PC-3 (cell line): ENCODE measurements at regions not wholly inside any gene's neighbourhood (a gene's known extent, or its start where the extent isn't known, plus 50 kb on each side); places are given as distances from the start of the nearest gene placed in this dataset.

Experiments used
- ATAC-seq: fragments of 200-7000 bp; cut with Tn5 transposase; 2 replicates; pipeline ENCODE4 v1.9.1; 2020; ENCODE audit warnings: mild to moderate bottlenecking, moderate library complexity
- BruUV-seq: library from RNA; stranded (reverse); fragments of 400-500 nt; replicated peaks from 2 replicates; lab custom pipeline; 2021; lab: Mats Ljungman, UMichigan
- CTCF ChIA-PET: fragments of 300-600 bp; sonication (Branson Sonifier 250); formaldehyde crosslinking; loops from one replicate; lab custom pipeline; 2022; ENCODE audit warnings: antibody characterized with exemption; lab: Charles Lee
- POLR2A ChIA-PET: fragments of 300-600 bp; sonication (Branson Sonifier 250); formaldehyde crosslinking; loops from one replicate; lab custom pipeline; 2022; ENCODE audit warnings: antibody characterized with exemption; ENCODE audit not compliant: unreplicated experiment; lab: Charles Lee
- DNase-seq: peaks from one replicate; pipeline ENCODE4 v3.0.0-alpha.2; 2015
- H2AFZ ChIP-seq: fragments of 300-600 bp; sonication (generic); 2 replicates; pipeline ENCODE4 v1.6.0; 2016; ENCODE audit warnings: antibody characterized with exemption, low read length
- H3F3A ChIP-seq: fragments of 300-600 bp; sonication (generic); one replicate; pipeline ENCODE4 v1.6.0; 2017; ENCODE audit warnings: antibody characterized with exemption, low read length, control low read depth, mild to moderate bottlenecking; ENCODE audit not compliant: unreplicated experiment
- H3K27ac ChIP-seq: fragments of 300-600 bp; sonication (generic); 2 replicates; pipeline ENCODE4 v1.5.1; 2016; ENCODE audit warnings: mild to moderate bottlenecking, low read length
- H3K27me3 ChIP-seq: fragments of 300-600 bp; sonication (generic); 2 replicates; pipeline ENCODE4 v1.6.1; 2016; ENCODE audit warnings: low read length, mixed read lengths
- H3K36me3 ChIP-seq: fragments of 300-600 bp; sonication (generic); 2 replicates; pipeline ENCODE4 v1.6.1; 2016; ENCODE audit warnings: low read depth, mixed run types, low read length, mixed read lengths
- H3K4me1 ChIP-seq: fragments of 300-600 bp; sonication (generic); 2 replicates; pipeline ENCODE4 v1.5.1; 2016; ENCODE audit warnings: low read length; ENCODE audit not compliant: insufficient read depth
- H3K4me2 ChIP-seq: fragments of 300-600 bp; sonication (generic); 2 replicates; pipeline ENCODE4 v1.6.0; 2016; ENCODE audit warnings: low read length
- H3K4me3 ChIP-seq: fragments of 300-600 bp; sonication (generic); 2 replicates; pipeline ENCODE4 v1.5.1; 2016; ENCODE audit warnings: mild to moderate bottlenecking, low read length, mixed read lengths
- H3K79me2 ChIP-seq: fragments of 300-600 bp; sonication (generic); 2 replicates; pipeline ENCODE4 v1.6.1; 2017; ENCODE audit warnings: low read length, mixed read lengths
- H3K9ac ChIP-seq: fragments of 300-600 bp; sonication (generic); 2 replicates; pipeline ENCODE4 v1.6.0; 2016; ENCODE audit warnings: mild to moderate bottlenecking, low read length
- H3K9me2 ChIP-seq: fragments of 300-600 bp; sonication (generic); replicated peaks from 2 replicates; pipeline ENCODE4 v1.6.1; 2016; ENCODE audit warnings: mixed run types, low read length, mixed read lengths
- H3K9me3 ChIP-seq: fragments of 300-600 bp; sonication (generic); 2 replicates; pipeline ENCODE4 v1.6.1; 2016; ENCODE audit warnings: low read length, mixed read lengths
- H4K20me1 ChIP-seq: fragments of 300-600 bp; sonication (generic); 2 replicates; pipeline ENCODE4 v1.6.1; 2016; ENCODE audit warnings: low read length, mixed read lengths
- CTCF ChIP-seq: fragments of 300-600 bp; sonication (generic); conservative IDR thresholded peaks from 2 replicates; pipeline ENCODE4 v1.5.1; 2017; ENCODE audit warnings: antibody characterized with exemption, low read depth, mild to moderate bottlenecking, low read length
- EZH2 ChIP-seq: fragments of 300-600 bp; sonication (generic); IDR thresholded peaks from one replicate; pipeline ENCODE4 v1.6.1; 2017; ENCODE audit warnings: antibody characterized with exemption, mild to moderate bottlenecking, low read length; ENCODE audit not compliant: unreplicated experiment
- EZH2phosphoT487 ChIP-seq: fragments of 300-600 bp; sonication (generic); IDR thresholded peaks from 2 replicates; pipeline ENCODE4 v1.6.1; 2018; ENCODE audit warnings: mild to moderate bottlenecking, antibody characterized with exemption, low read length, borderline replicate concordance
- intact Hi-C: fragments of 100-400 bp; cut with micrococcal nuclease; formaldehyde crosslinking; loops from 2 replicates; pipeline ENCODE4 v1.9.0; 2023

GRCh38 chr6:81373414-81373813, 379.1 kb downstream of the TENT5A start:
- no TSS peak for BruUV-seq
- H3K27me3 ChIP-seq = no peaks in the 10 kb centered on the region
- no peak overlapping the region for H3K4me2 ChIP-seq
- DNase-seq (no peak), ATAC-seq (no peak)
- no peak overlapping the region for H3K27ac ChIP-seq
- no peak overlapping the region for H2AFZ ChIP-seq
- no peaks in the 10 kb centered on the region for H3K79me2 ChIP-seq
- TF ChIP-seq EZH2 (no peak), EZH2phosphoT487 (no peak)
- H4K20me1 ChIP-seq = no peaks in the 10 kb centered on the region
- H3K4me1 ChIP-seq = no peaks in the 10 kb centered on the region
- no peaks in the 10 kb centered on the region for H3K9me3 ChIP-seq
- intact Hi-C loops = no loop called here
- POLR2A ChIA-PET = no interaction called here
- H3K9ac ChIP-seq = no peak overlapping the region
- H3K4me3 ChIP-seq = no peak overlapping the region
- no peaks in the 10 kb centered on the region for H3K9me2 ChIP-seq
- H3F3A ChIP-seq = no peaks in the 10 kb centered on the region
- H3K36me3 ChIP-seq = no peaks in the 10 kb centered on the region
- CTCF ChIA-PET = no interaction called here

GRCh38 chr6:81371930-81372329, 380.6 kb downstream of the TENT5A start:
- CTCF ChIA-PET = no interaction called here
- Histone ChIP-seq H3K79me2 (no peaks in the 10 kb centered on the region), H3K36me3 (no peaks in the 10 kb centered on the region)

GRCh38 chr6:81366972-81367371, 385.5 kb downstream of the TENT5A start:
- CTCF ChIA-PET = no interaction called here
- ATAC-seq (no peak), DNase-seq (no peak)
- no TSS peak for BruUV-seq
- Histone ChIP-seq H3F3A (no peaks in the 10 kb centered on the region), H2AFZ (no peak overlapping the region), H3K79me2 (no peaks in the 10 kb centered on the region), H3K9me2 (no peaks in the 10 kb centered on the region), H3K9me3 (no peaks in the 10 kb centered on the region), H3K4me3 (no peak overlapping the region), H3K9ac (no peak overlapping the region), H4K20me1 (no peaks in the 10 kb centered on the region), H3K27me3 (no peaks in the 10 kb centered on the region), H3K27ac (no peak overlapping the region), H3K4me1 (peaks cover 3% of the 10 kb centered on the region; the same call in 1 of the 2 replicates), H3K36me3 (no peaks in the 10 kb centered on the region), H3K4me2 (no peak overlapping the region)
- TF ChIP-seq EZH2phosphoT487 = no peak
- no peak for TF ChIP-seq EZH2
- TF ChIP-seq CTCF = no peak
- intact Hi-C loops = no loop called here
- POLR2A ChIA-PET = no interaction called here

More at GRCh38 chr6:81371930-81372329, 380.6 kb downstream of the TENT5A start:
- TF ChIP-seq EZH2phosphoT487 (no peak), CTCF (no peak), EZH2 (no peak)
- no peaks in the 10 kb centered on the region for H4K20me1 ChIP-seq
- POLR2A ChIA-PET = no interaction called here
- no peak overlapping the region for H3K27ac ChIP-seq
- intact Hi-C loops = no loop called here
- no peak overlapping the region for H3K9ac ChIP-seq
- ATAC-seq (no peak), DNase-seq (no peak)
- H3F3A ChIP-seq = no peaks in the 10 kb centered on the region
- no peaks in the 10 kb centered on the region for H3K4me1 ChIP-seq
- H3K27me3 ChIP-seq = no peaks in the 10 kb centered on the region
- no TSS peak for BruUV-seq
- no peaks in the 10 kb centered on the region for H3K9me3 ChIP-seq
- H3K4me3 ChIP-seq = no peak overlapping the region
- H3K4me2 ChIP-seq = no peak overlapping the region
- no peaks in the 10 kb centered on the region for H3K9me2 ChIP-seq
- no peak overlapping the region for H2AFZ ChIP-seq
